Body of pancreas (tissue), 4 donors: ENCODE measurements at regions not wholly inside any gene's neighbourhood (a gene's known extent, or its start where the extent isn't known, plus 50 kb on each side); places are given as distances from the start of the nearest gene placed in this dataset.

ENCODE experiments used
- ATAC-seq: fragments of 150-250 bp; one replicate; pipeline ENCODE4 v1.9.1; 2016
- DNase-seq, 4 donors: peaks; one replicate each; pipeline ENCODE4 v3.0.0-alpha.2; 2019
- H3K27ac ChIP-seq, 4 donors: fragments of 200-600 bp; sonication (generic); 1 replicate in 3 of 4; 2 replicates in 1 of 4; pipeline versions ENCODE4 v1.5.1 to v1.6.1; 2016 to 2019; ENCODE audit warnings: mild to moderate bottlenecking in 1 of 4, mixed read lengths in 1 of 4, moderate library complexity in 1 of 4
- H3K27me3 ChIP-seq, 2 donors: fragments of 200-600 bp; sonication (generic); one replicate each; pipeline ENCODE4 v1.6.0; 2016; ENCODE audit warnings: mild to moderate bottlenecking in 1 of 2
- H3K36me3 ChIP-seq, 2 donors: fragments of 200-600 bp; sonication (generic); replicated peaks in 1 of 2; 2 replicates each; pipeline ENCODE4 v1.5.1; 2016; ENCODE audit warnings: low read depth in 2 of 2; ENCODE audit not compliant: insufficient read depth in 1 of 2
- H3K4me1 ChIP-seq: fragments of 200-600 bp; sonication (generic); one replicate; pipeline ENCODE4 v1.6.0; 2016
- H3K4me3 ChIP-seq, 2 donors: fragments of 200-600 bp; sonication (generic); 1 replicate in 1 of 2; 2 replicates in 1 of 2; pipeline ENCODE4 v1.5.1; 2016 to 2019
- H3K9me3 ChIP-seq, 3 donors: fragments of 200-600 bp; sonication (generic); 1 replicate in 2 of 3; 2 replicates in 1 of 3; pipeline ENCODE4 v1.5.1; 2016
- CTCF ChIP-seq, 7 experiments: fragments of 450-650 bp in 4 of 7; fragments of 200-600 bp in 3 of 7; sonication (generic) in 3 of 7; IDR thresholded peaks; one replicate each; pipeline ENCODE4 v1.5.1; 2016 to 2019; ENCODE audit warnings: antibody characterized with exemption in 7 of 7
- POLR2A ChIP-seq, 3 donors: fragments of 450-650 bp; IDR thresholded peaks; one replicate each; pipeline ENCODE4 v1.6.1; 2016; ENCODE audit warnings: antibody characterized with exemption in 3 of 3, mild to moderate bottlenecking in 2 of 3
- WGBS, 2 donors: methylation state at CpG; one replicate each; pipeline ENCODE4 v1.1.5; 2017; 5-methylcytosine and 5-hydroxymethylcytosine counted together
- intact Hi-C: fragments of 100-400 bp; cut with DNase I; formaldehyde crosslinking; loops from one replicate; pipeline ENCODE4 v1.15.1; 2023

DNA sequence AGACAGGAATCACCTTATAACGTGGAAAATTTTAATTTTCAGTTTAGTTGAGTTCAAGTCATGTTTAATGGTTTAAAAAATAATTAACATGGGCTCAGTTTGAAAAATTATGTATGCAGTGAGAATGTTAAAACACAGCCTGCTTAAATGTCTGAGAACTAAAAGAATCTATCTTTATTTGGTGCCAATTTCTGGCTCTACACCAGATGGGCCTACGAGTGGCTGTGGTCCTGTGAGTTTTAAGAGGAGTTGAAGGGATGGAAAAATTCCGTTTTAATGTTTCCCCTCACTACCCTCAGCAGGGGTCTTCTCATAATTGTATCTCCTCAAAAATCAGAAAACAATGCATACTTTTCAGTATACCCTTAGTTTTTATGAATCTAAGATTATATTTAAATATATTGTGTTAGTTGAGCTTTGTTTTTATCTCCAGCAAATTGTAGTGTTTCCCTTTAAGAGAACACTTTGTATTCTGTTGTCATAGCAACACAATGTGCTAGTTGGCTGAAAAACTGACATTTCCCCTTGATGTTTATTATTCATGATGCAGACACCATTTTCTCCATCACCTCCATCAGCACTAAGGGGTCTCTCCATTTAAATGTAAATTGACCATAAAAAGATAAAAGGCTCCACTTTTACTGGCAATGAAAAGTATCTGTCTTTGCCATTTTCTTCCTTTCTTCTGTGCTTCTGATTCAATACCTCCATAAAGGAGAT is 393.5 kb upstream of the GRIA3 start:
- Histone ChIP-seq H3K4me3 (no peak overlapping the region), H3K27ac (no peak overlapping the region), H3K27me3 (no peaks in the 10 kb centered on the region), H3K9me3 (no peaks in the 10 kb centered on the region), H3K4me1 (no peaks in the 10 kb centered on the region), H3K36me3 (no peaks in the 10 kb centered on the region)
- DNase-seq: no peak
- TF ChIP-seq POLR2A (IDR thresholded peaks at IDR 0.05): no peak
- no peak for TF ChIP-seq CTCF (IDR thresholded peaks at IDR 0.05)
- intact Hi-C loops: no loop called here
- WGBS, 2 donors: 39 to 47% methylated on average over 3 of the region's 3 CpGs
- ATAC-seq: no peak

- Histone ChIP-seq H3K9me3 (no peaks in the 10 kb centered on the region), H3K27me3 (no peaks in the 10 kb centered on the region), H3K36me3 (no peaks in the 10 kb centered on the region), H3K4me3 (no peak overlapping the region), H3K27ac (no peak overlapping the region), H3K4me1 (no peaks in the 10 kb centered on the region)
- ATAC-seq: no peak
- 40 to 58% methylated on average over 4 of the region's 4 CpGs for WGBS, 2 donors
- intact Hi-C loops: no loop called here
- TF ChIP-seq CTCF (IDR thresholded peaks at IDR 0.05) (no peak), POLR2A (IDR thresholded peaks at IDR 0.05) (no peak)
- DNase-seq: no peak
Observed at GRCh38 chrX:122813876-122814275, 370.2 kb upstream of the GRIA3 start.

DNA sequence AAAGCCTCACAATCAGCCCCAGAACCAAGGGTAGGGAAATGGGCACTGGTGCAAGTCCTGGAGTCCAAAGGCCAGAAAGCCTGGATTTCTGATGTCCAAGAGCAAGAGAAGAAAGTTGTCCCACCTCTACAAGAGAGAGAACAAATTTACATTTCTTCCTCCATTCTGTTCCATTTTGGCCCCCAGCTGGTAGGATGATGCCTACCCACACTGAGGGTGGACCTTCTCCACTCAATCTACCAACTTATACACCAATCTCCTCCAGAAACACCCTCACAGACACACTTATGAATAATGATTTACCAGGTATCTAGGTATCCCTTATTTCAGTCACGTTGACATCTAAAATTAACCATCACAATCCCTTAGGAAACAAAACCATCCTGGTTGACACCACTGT is 367.8 kb upstream of the GRIA3 start:
- Histone ChIP-seq H3K36me3 (no peaks in the 10 kb centered on the region), H3K27me3 (no peaks in the 10 kb centered on the region), H3K9me3 (no peaks in the 10 kb centered on the region), H3K4me1 (no peaks in the 10 kb centered on the region), H3K4me3 (no peak overlapping the region), H3K27ac (no peak overlapping the region)
- no peak for TF ChIP-seq CTCF (IDR thresholded peaks at IDR 0.05)
- TF ChIP-seq POLR2A (IDR thresholded peaks at IDR 0.05): no peak
- DNase-seq: no peak
- intact Hi-C loops: no loop called here
- WGBS, 2 donors: 56% methylated on average over 1 of the region's 1 CpG
- no peak for ATAC-seq

- H3K4me1 ChIP-seq: no peaks in the 10 kb centered on the region
- no peaks in the 10 kb centered on the region for H3K9me3 ChIP-seq
- no peak for ATAC-seq
- no peak overlapping the region for H3K27ac ChIP-seq
- no peak overlapping the region for H3K4me3 ChIP-seq
- TF ChIP-seq CTCF (IDR thresholded peaks at IDR 0.05) (no peak), POLR2A (IDR thresholded peaks at IDR 0.05) (no peak)
- H3K27me3 ChIP-seq: no peaks in the 10 kb centered on the region
- 55 to 60% methylated on average over 5 to 7 of the region's 12 CpGs for WGBS, 2 donors
- intact Hi-C loops: no loop called here
- H3K36me3 ChIP-seq: no peaks in the 10 kb centered on the region
- no peak for DNase-seq
Observed at GRCh38 chrX:122817321-122817955, 366.6 kb upstream of the GRIA3 start.

DNA sequence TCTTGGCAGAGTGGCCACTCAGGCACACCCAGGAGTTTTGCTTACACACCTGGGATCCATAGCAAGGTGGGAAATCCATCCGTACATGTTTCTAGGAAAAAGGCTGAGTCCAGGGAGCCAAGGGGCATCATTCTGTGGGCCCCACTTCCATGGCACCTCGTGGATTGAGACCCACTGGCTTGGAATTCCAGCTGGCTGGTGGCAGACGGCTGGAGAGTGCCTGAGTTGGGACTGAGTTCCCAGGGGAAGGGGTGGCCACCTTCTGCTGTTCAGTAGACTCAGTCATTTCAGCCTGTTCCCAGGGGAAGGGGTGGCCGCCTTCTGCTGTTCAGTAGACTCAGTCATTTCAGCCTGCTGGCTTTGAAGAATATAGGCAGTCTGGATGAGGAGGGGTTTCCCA is 366.0 kb upstream of the GRIA3 start:
- intact Hi-C loops: no loop called here
- DNase-seq (no peak), ATAC-seq (no peak)
- H3K36me3 ChIP-seq: no peaks in the 10 kb centered on the region
- no peaks in the 10 kb centered on the region for H3K4me1 ChIP-seq
- TF ChIP-seq POLR2A (IDR thresholded peaks at IDR 0.05): no peak
- TF ChIP-seq CTCF (IDR thresholded peaks at IDR 0.05): no peak
- no peak overlapping the region for H3K27ac ChIP-seq
- 57% methylated on average over 4 of the region's 4 CpGs; no CpG with 5 or more reads in 1 of the 2 donors for WGBS, 2 donors
- H3K4me3 ChIP-seq: no peak overlapping the region
- H3K27me3 ChIP-seq: no peaks in the 10 kb centered on the region
- no peaks in the 10 kb centered on the region for H3K9me3 ChIP-seq
